ENCODE measurements at regions not wholly inside any gene's neighbourhood (a gene's known extent, or its start where the extent isn't known, plus 50 kb on each side); places are given as distances from the start of the nearest gene placed in this dataset.
A peak's percentile ranks its signal among the peaks of the same experiment; 100 is the strongest.

DNA sequence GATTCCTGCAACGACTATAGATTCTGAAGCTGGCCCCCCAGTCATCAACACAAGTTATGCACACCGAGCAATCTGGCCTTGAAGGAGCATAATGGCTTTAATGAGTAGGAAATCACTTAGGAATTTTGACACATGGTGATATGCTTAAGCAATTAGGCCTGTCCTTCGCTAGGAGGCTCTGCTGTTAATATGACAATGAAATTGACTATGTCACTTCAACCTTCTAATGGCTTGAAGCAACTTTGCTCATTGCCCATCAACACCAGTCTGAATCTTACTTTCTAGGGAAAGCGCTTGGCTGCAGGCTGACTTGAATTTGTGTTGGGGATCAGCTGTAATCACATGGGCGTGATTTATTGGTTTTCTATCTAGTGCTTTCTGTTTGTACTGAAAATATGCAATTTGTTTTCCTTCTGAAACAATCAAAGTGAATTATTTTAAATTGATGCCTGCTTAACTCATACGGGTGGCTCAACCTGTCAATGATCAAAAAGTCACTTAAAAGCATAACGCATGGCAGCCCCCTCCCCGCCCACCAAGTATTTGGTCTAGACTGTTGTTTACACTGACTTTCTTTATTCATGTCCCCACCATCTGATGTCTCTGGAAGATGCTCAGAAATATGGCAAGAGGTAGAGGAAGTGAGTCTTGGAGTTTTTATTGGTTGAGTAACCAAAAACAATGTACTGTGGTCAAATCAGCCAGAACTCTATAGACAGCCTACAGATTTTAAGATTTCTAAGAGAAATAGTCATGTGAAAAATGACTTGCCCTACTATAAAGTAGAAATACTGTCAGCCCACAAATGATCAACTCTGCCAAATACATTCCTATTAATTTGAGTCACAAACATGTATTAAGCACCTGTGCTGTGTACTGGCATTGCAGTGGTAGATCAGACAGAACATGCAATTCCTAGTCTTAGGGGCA, 344.9 kb downstream of the RBM43 start:
- Histone ChIP-seq H3K9me3 (no peaks in the 10 kb centered on the region), H3K36me3 (no peaks in the 10 kb centered on the region), H3K27ac (no peak overlapping the region), H3K4me3 (no peak overlapping the region), H3K4me1 (no peaks in the 10 kb centered on the region), H3K27me3 (no peaks in the 10 kb centered on the region)
- intact Hi-C loops (cut with DNase I) = no loop called here
- no peak for ATAC-seq
- TF ChIP-seq, protein P1, sequence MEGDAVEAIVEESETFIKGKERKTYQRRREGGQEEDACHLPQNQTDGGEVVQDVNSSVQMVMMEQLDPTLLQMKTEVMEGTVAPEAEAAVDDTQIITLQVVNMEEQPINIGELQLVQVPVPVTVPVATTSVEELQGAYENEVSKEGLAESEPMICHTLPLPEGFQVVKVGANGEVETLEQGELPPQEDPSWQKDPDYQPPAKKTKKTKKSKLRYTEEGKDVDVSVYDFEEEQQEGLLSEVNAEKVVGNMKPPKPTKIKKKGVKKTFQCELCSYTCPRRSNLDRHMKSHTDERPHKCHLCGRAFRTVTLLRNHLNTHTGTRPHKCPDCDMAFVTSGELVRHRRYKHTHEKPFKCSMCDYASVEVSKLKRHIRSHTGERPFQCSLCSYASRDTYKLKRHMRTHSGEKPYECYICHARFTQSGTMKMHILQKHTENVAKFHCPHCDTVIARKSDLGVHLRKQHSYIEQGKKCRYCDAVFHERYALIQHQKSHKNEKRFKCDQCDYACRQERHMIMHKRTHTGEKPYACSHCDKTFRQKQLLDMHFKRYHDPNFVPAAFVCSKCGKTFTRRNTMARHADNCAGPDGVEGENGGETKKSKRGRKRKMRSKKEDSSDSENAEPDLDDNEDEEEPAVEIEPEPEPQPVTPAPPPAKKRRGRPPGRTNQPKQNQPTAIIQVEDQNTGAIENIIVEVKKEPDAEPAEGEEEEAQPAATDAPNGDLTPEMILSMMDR (IDR thresholded peaks at IDR 0.05) = no peak
- DNase-seq = no peak

DNA sequence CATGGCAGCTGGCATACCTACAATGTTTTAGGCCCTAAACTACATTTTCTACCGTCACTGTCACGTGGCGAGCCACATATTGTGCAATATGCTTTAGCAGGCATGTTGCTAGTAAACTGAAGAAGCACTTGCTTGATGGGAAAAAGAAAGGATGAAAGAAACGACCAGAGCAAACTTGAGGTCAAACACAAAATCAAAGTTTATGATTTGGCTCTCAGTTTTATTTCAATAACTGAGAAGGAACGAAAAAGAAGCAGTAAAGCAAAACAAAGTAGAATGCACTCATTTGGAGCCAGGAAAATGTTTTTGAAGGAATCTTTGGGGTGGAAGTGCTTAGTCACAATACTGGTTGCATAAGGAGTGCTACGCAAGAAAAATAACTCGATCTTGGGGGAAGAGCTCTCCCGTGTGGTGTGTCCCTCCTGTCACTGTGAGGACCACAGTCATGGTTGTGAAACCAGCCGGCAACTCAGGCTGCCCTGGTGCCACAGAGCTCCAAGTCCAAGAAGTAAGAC, 349.8 kb downstream of the RBM43 start:
- no peaks in the 10 kb centered on the region for H3K4me1 ChIP-seq
- no peaks in the 10 kb centered on the region for H3K27me3 ChIP-seq
- H3K9me3 ChIP-seq = no peaks in the 10 kb centered on the region
- no peaks in the 10 kb centered on the region for H3K36me3 ChIP-seq
- peak overlapping the region; percentile 51 for H3K27ac ChIP-seq
- ATAC-seq (peak; percentile 90), DNase-seq (peak; percentile 66)
- TF ChIP-seq, protein P1 (IDR thresholded peaks at IDR 0.05) = peak; percentile 28
- intact Hi-C loops (cut with DNase I) = no loop called here
- H3K4me3 ChIP-seq = no peak overlapping the region

DNA sequence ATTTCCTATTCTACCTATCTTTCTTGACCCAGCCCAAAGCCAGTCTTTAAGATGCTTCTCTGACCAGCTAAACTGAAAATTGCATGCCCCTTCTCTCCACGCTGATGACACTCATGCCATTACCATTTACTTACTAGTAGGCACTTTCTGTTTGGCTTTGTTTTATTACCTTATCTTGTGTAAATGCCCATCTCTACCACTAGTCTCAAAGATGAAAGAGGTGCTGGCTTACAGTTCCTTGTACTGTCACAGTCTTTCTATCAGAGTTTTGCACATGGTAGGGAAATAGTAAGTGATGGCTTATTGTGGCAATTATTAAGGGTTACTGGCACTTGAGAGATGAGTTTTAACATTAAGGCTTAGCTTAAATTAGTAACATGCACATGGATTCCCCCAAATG, 352.1 kb downstream of the RBM43 start:
- intact Hi-C loops (cut with DNase I) = no loop called here
- Histone ChIP-seq H3K4me1 (no peaks in the 10 kb centered on the region), H3K4me3 (no peak overlapping the region), H3K27ac (no peak overlapping the region), H3K9me3 (no peaks in the 10 kb centered on the region), H3K27me3 (no peaks in the 10 kb centered on the region), H3K36me3 (no peaks in the 10 kb centered on the region)
- no peak for DNase-seq
- TF ChIP-seq, protein P1 (IDR thresholded peaks at IDR 0.05) = no peak
- no peak for ATAC-seq

DNA sequence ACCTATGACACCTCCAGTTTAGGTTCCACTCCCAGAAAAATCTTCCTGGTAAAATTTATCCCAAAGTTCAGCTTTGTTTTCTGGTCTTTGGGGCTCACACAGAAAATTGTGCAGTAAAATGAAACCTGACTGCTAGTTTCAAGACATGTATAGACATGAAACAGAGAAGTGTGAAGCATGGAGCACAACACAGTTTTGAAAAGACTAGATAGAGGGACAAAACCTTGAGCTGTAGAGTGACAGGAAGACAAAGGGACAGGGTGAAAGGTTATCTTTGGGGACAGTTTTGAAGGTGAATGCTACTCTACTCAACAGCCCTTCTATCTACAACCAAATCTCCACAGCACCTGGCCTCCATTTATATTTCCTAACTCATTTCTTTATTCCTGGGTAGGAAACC, 352.6 kb downstream of the RBM43 start:
- Histone ChIP-seq H3K27me3 (no peaks in the 10 kb centered on the region), H3K4me1 (no peaks in the 10 kb centered on the region), H3K9me3 (no peaks in the 10 kb centered on the region), H3K4me3 (no peak overlapping the region), H3K36me3 (no peaks in the 10 kb centered on the region), H3K27ac (no peak overlapping the region)
- TF ChIP-seq, protein P1 (IDR thresholded peaks at IDR 0.05) = no peak
- ATAC-seq (no peak), DNase-seq (no peak)
- intact Hi-C loops (cut with DNase I) = no loop called here

DNA sequence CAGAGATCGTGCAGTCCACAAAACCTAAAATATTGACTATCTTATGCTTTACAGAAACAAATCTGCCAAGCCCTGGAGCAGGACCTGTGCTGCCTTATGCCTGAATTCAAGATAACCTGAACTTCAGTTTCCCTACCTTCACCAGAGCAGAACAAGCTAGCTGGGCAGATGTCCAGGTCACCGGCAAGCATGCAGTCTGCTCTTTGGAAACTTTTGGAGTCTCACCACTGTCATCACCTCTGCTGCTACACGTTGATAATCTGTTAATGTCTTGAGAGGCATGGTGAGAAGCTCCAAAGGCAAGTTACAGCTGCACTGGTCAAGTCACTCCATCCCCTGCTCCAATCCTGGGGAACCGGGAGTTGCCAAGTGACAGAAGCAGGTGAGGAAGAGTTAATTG, 354.2 kb downstream of the RBM43 start:
- no peaks in the 10 kb centered on the region for H3K9me3 ChIP-seq
- intact Hi-C loops (cut with DNase I) = no loop called here
- no peak for ATAC-seq
- H3K27ac ChIP-seq = no peak overlapping the region
- no peak for DNase-seq
- H3K27me3 ChIP-seq = no peaks in the 10 kb centered on the region
- no peak overlapping the region for H3K4me3 ChIP-seq
- no peaks in the 10 kb centered on the region for H3K4me1 ChIP-seq
- TF ChIP-seq, protein P1 (IDR thresholded peaks at IDR 0.05) = no peak
- no peaks in the 10 kb centered on the region for H3K36me3 ChIP-seq

Measured in upper lobe of right lung (tissue), 1 donor.